BE2C (cell line): ENCODE measurements at regions not wholly inside any gene's neighbourhood (a gene's known extent, or its start where the extent isn't known, plus 50 kb on each side); places are given as distances from the start of the nearest gene placed in this dataset.

Source experiments
- DNase-seq: peaks from one replicate; pipeline ENCODE4 v3.0.0-alpha.2; 2020
- H3K27me3 ChIP-seq: fragments of 250-450 bp; sonication (Bioruptor Pico); 2 replicates; pipeline ENCODE4 v1.5.1; 2020; ENCODE audit warnings: mild to moderate bottlenecking
- H3K36me3 ChIP-seq: fragments of 250-450 bp; sonication (Bioruptor Pico); 2 replicates; pipeline ENCODE4 v1.5.1; 2020; ENCODE audit warnings: mild to moderate bottlenecking
- H3K4me1 ChIP-seq: fragments of 250-450 bp; sonication (Bioruptor Pico); 2 replicates; pipeline ENCODE4 v1.5.1; 2020
- H3K4me3 ChIP-seq: 2 replicates; pipeline ENCODE4 v1.5.1; 2011; ENCODE audit warnings: low read depth, low read length
- H3K9me3 ChIP-seq: fragments of 250-450 bp; sonication (Bioruptor Pico); 2 replicates; pipeline ENCODE4 v1.5.1; 2020
- TF ChIP-seq, protein P1 (sequence below): IDR thresholded peaks from 2 replicates; pipeline ENCODE4 v1.5.1; 2012; ENCODE audit warnings: mild to moderate bottlenecking, low read depth, low read length

- no peak overlapping the region for H3K4me3 ChIP-seq
- no peaks in the 10 kb centered on the region for H3K4me1 ChIP-seq
- TF ChIP-seq, protein P1, sequence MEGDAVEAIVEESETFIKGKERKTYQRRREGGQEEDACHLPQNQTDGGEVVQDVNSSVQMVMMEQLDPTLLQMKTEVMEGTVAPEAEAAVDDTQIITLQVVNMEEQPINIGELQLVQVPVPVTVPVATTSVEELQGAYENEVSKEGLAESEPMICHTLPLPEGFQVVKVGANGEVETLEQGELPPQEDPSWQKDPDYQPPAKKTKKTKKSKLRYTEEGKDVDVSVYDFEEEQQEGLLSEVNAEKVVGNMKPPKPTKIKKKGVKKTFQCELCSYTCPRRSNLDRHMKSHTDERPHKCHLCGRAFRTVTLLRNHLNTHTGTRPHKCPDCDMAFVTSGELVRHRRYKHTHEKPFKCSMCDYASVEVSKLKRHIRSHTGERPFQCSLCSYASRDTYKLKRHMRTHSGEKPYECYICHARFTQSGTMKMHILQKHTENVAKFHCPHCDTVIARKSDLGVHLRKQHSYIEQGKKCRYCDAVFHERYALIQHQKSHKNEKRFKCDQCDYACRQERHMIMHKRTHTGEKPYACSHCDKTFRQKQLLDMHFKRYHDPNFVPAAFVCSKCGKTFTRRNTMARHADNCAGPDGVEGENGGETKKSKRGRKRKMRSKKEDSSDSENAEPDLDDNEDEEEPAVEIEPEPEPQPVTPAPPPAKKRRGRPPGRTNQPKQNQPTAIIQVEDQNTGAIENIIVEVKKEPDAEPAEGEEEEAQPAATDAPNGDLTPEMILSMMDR: no peak
- no peaks in the 10 kb centered on the region for H3K27me3 ChIP-seq
- no peaks in the 10 kb centered on the region for H3K36me3 ChIP-seq
- no peaks in the 10 kb centered on the region for H3K9me3 ChIP-seq
- no peak for DNase-seq
These were observed 135.1 kb downstream of the ADAMTS1 start for GRCh38 chr21:26710155-26710554.

GRCh38 chr21:26709090-26709489 is 136.0 kb upstream of the CYYR1 start:
- Histone ChIP-seq H3K27me3 (no peaks in the 10 kb centered on the region), H3K36me3 (no peaks in the 10 kb centered on the region), H3K4me1 (no peaks in the 10 kb centered on the region), H3K9me3 (no peaks in the 10 kb centered on the region), H3K4me3 (no peak overlapping the region)
- TF ChIP-seq, protein P1: no peak
- no peak for DNase-seq

DNA sequence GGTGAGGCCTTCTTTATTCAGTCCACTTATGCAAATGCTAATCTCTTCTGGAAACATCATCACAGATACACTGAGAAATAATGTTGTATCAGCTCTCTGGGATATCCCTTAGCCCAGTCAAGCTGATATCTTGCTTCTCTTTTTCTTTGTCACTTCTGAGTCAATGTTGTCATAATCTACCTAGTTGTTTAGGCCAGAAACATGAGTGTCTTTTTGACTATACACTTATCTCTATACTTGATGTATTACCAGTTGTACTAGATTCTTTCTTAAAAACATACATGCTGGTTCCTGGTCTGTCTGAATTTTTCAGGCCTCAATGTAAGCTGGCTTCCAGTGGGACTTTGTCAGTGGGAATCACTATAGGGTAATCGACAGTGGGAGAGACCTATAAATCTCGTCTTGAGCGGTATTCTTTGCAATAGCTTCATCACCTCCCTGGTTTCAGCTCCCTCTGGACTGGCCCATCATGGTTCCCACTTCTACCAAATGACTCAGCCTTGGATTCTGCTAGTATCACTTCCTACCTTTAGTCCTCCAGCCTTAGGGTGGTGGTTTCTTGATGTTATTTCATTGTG is 135.2 kb upstream of the CYYR1 start:
- TF ChIP-seq, protein P1: no peak
- DNase-seq: no peak
- Histone ChIP-seq H3K27me3 (no peaks in the 10 kb centered on the region), H3K4me1 (no peaks in the 10 kb centered on the region), H3K4me3 (no peak overlapping the region), H3K9me3 (no peaks in the 10 kb centered on the region), H3K36me3 (no peaks in the 10 kb centered on the region)

DNA sequence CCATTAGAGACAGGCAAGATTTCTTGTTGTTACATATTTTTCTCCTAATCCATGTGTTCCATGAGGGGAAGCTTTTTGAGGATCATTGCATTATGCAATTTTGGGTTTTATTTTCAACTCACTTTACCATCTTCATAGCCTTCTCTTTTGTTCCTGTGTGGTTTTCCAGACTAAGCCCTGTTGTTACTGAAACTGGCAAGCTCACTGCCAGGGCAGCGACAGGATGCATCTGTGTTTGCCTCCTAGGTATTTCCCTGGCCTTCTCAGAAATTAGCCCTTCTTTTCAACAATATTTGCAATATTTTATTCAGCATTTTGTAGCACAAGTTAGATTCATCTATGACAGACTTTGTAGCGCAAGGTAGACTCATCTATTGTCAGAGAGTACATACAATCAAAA is 134.2 kb upstream of the CYYR1 start:
- no peak for DNase-seq
- Histone ChIP-seq H3K4me3 (no peak overlapping the region), H3K36me3 (no peaks in the 10 kb centered on the region), H3K27me3 (no peaks in the 10 kb centered on the region), H3K9me3 (no peaks in the 10 kb centered on the region), H3K4me1 (no peaks in the 10 kb centered on the region)
- TF ChIP-seq, protein P1: no peak

DNA sequence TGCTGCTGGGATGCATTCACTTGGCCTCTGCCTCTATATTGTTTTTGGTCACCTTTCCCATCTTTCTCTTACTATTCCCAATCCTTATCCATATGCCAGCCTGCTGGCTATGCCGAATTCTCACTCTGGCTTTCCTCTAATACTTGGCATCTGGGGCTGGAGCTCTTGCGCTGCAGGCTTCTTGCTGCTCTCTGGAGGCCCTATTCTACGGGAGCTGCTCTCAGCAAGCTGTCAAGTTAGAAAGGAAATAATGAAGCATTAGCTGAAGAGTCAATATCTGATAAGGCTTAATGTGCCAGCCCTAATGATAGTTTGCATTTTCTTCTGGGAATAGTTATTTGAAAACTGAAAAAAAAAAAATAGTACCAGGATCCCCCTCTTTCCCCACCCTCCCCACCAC is 125.3 kb upstream of the CYYR1 start:
- Histone ChIP-seq H3K4me3 (no peak overlapping the region), H3K4me1 (no peaks in the 10 kb centered on the region), H3K36me3 (no peaks in the 10 kb centered on the region), H3K9me3 (no peaks in the 10 kb centered on the region; the same call in 1 of the 2 replicates), H3K27me3 (no peaks in the 10 kb centered on the region)
- TF ChIP-seq, protein P1: no peak
- DNase-seq: no peak

- no peak overlapping the region for H3K4me3 ChIP-seq
- H3K27me3 ChIP-seq: no peaks in the 10 kb centered on the region
- DNase-seq: no peak
- no peaks in the 10 kb centered on the region for H3K9me3 ChIP-seq
- TF ChIP-seq, protein P1: no peak
- H3K4me1 ChIP-seq: peaks cover 5% of the 10 kb centered on the region; the same call in 1 of the 2 replicates
- no peaks in the 10 kb centered on the region for H3K36me3 ChIP-seq
These were observed 118.3 kb upstream of the CYYR1 start for GRCh38 chr21:26691416-26691815.
